ENCODE measurements at regions not wholly inside any gene's neighbourhood (a gene's known extent, or its start where the extent isn't known, plus 50 kb on each side); places are given as distances from the start of the nearest gene placed in this dataset.
A peak's percentile ranks its signal among the peaks of the same experiment; 100 is the strongest.

- Mint-ChIP-seq H3K27me3 (no peaks in the 10 kb centered on the region), H3K9me3 (peaks cover 0 to 2% (median 0%) of the 10 kb centered on the region in 8 donors), H3K4me1 (no peaks in the 10 kb centered on the region), H3K36me3 (no peaks in the 10 kb centered on the region), H3K4me3 (no peak overlapping the region), H3K27ac (no peak overlapping the region)
- no peaks in the 10 kb centered on the region for H3K9me3 ChIP-seq (ENCODE audit: control insufficient read depth in 1 of 2, low read length in 2 of 2)
- no peak overlapping the region for H3K4me3 ChIP-seq (ENCODE audit: low read length in 2 of 2)
- H3K4me1 ChIP-seq (ENCODE audit: insufficient read depth, low read length) = no peaks in the 10 kb centered on the region
- no peak overlapping the region for H3K27ac ChIP-seq (ENCODE audit: low read depth, low read length)
- no peaks in the 10 kb centered on the region for H3K36me3 ChIP-seq (ENCODE audit: insufficient read depth, low read length)
- no peaks in the 10 kb centered on the region for H3K27me3 ChIP-seq (ENCODE audit: insufficient read depth, low read length)
- CTCF ChIA-PET (ENCODE audit: partially characterized antibody) = no interaction called here
- intact Hi-C loops (cut with micrococcal nuclease) = no loop called here
- DNase-seq = no peak
- POLR2A ChIA-PET (ENCODE audit: partially characterized antibody) = no interaction called here
These were observed 352.5 kb upstream of the EPHA4 start for GRCh38 chr2:221924576-221924975.

- Mint-ChIP-seq H3K4me1 (no peaks in the 10 kb centered on the region), H3K36me3 (no peaks in the 10 kb centered on the region), H3K27ac (peak overlapping the region in 1 of 7 donors; percentile 1), H3K27me3 (peaks cover 0 to 2% of the 10 kb centered on the region in 2 donors), H3K9me3 (peaks cover 0 to 5% (median 0%) of the 10 kb centered on the region in 8 donors), H3K4me3 (no peak overlapping the region)
- no peak overlapping the region for H3K27ac ChIP-seq (ENCODE audit: low read depth, low read length)
- no peak for DNase-seq
- no peaks in the 10 kb centered on the region for H3K36me3 ChIP-seq (ENCODE audit: insufficient read depth, low read length)
- no peaks in the 10 kb centered on the region for H3K27me3 ChIP-seq (ENCODE audit: insufficient read depth, low read length)
- intact Hi-C loops (cut with micrococcal nuclease) = no loop called here
- H3K4me1 ChIP-seq (ENCODE audit: insufficient read depth, low read length) = no peaks in the 10 kb centered on the region
- H3K9me3 ChIP-seq (ENCODE audit: control insufficient read depth in 1 of 2, low read length in 2 of 2) = no peaks in the 10 kb centered on the region
- CTCF ChIA-PET (ENCODE audit: partially characterized antibody) = no interaction called here
- POLR2A ChIA-PET (ENCODE audit: partially characterized antibody) = no interaction called here
- H3K4me3 ChIP-seq (ENCODE audit: low read length in 2 of 2) = no peak overlapping the region
These were observed 343.8 kb upstream of the EPHA4 start for GRCh38 chr2:221915926-221916325.

GRCh38 chr2:221914334-221914880, 342.3 kb upstream of the EPHA4 start:
- Mint-ChIP-seq H3K4me3 (no peak overlapping the region), H3K4me1 (no peaks in the 10 kb centered on the region), H3K9me3 (peaks cover 0 to 7% (median 0%) of the 10 kb centered on the region in 8 donors), H3K36me3 (no peaks in the 10 kb centered on the region), H3K27ac (no peak overlapping the region), H3K27me3 (peaks cover 0 to 2% of the 10 kb centered on the region in 2 donors)
- Histone ChIP-seq H3K9me3 (ENCODE audit: control insufficient read depth in 1 of 2, low read length in 2 of 2) (no peaks in the 10 kb centered on the region), H3K36me3 (ENCODE audit: insufficient read depth, low read length) (no peaks in the 10 kb centered on the region), H3K4me1 (ENCODE audit: insufficient read depth, low read length) (no peaks in the 10 kb centered on the region), H3K27me3 (ENCODE audit: insufficient read depth, low read length) (no peaks in the 10 kb centered on the region), H3K27ac (ENCODE audit: low read depth, low read length) (no peak overlapping the region), H3K4me3 (ENCODE audit: low read length in 2 of 2) (no peak overlapping the region)
- no peak for DNase-seq
- ChIA-PET POLR2A (ENCODE audit: partially characterized antibody) (no interaction called here), CTCF (ENCODE audit: partially characterized antibody) (no interaction called here)
- intact Hi-C loops (cut with micrococcal nuclease) = no loop called here

- Histone ChIP-seq H3K27ac (ENCODE audit: low read depth, low read length) (no peak overlapping the region), H3K4me3 (ENCODE audit: low read length in 2 of 2) (no peak overlapping the region), H3K27me3 (ENCODE audit: insufficient read depth, low read length) (no peaks in the 10 kb centered on the region), H3K9me3 (ENCODE audit: control insufficient read depth in 1 of 2, low read length in 2 of 2) (no peaks in the 10 kb centered on the region), H3K4me1 (ENCODE audit: insufficient read depth, low read length) (no peaks in the 10 kb centered on the region), H3K36me3 (ENCODE audit: insufficient read depth, low read length) (no peaks in the 10 kb centered on the region)
- intact Hi-C loops (cut with micrococcal nuclease) = no loop called here
- no peaks in the 10 kb centered on the region for H3K27me3 Mint-ChIP-seq
- no peaks in the 10 kb centered on the region for H3K4me1 Mint-ChIP-seq
- H3K9me3 Mint-ChIP-seq = peaks cover 0 to 7% (median 1%) of the 10 kb centered on the region in 8 donors
- H3K36me3 Mint-ChIP-seq = no peaks in the 10 kb centered on the region
- no peak overlapping the region for H3K4me3 Mint-ChIP-seq
- no peak for DNase-seq
- ChIA-PET CTCF (ENCODE audit: partially characterized antibody) (no interaction called here), POLR2A (ENCODE audit: partially characterized antibody) (no interaction called here)
- H3K27ac Mint-ChIP-seq = no peak overlapping the region
These were observed 339.8 kb upstream of the EPHA4 start for GRCh38 chr2:221911890-221912289.

- intact Hi-C loops (cut with micrococcal nuclease) = no loop called here
- DNase-seq = no peak
These were observed 339.2 kb upstream of the EPHA4 start for GRCh38 chr2:221911321-221911720.

GRCh38 chr2:221908518-221908917, 336.4 kb upstream of the EPHA4 start:
- H3K27me3 ChIP-seq (ENCODE audit: insufficient read depth, low read length) = no peaks in the 10 kb centered on the region
- intact Hi-C loops (cut with micrococcal nuclease) = no loop called here
- H3K9me3 Mint-ChIP-seq = peaks cover 0 to 5% (median 0%) of the 10 kb centered on the region in 8 donors
- H3K9me3 ChIP-seq (ENCODE audit: control insufficient read depth in 1 of 2, low read length in 2 of 2) = no peaks in the 10 kb centered on the region
- H3K4me1 ChIP-seq (ENCODE audit: insufficient read depth, low read length) = no peaks in the 10 kb centered on the region
- no peak overlapping the region for H3K4me3 ChIP-seq (ENCODE audit: low read length in 2 of 2)
- POLR2A ChIA-PET (ENCODE audit: partially characterized antibody) = no interaction called here
- CTCF ChIA-PET (ENCODE audit: partially characterized antibody) = no interaction called here
- no peaks in the 10 kb centered on the region for H3K36me3 ChIP-seq (ENCODE audit: insufficient read depth, low read length)
- H3K27ac Mint-ChIP-seq = no peak overlapping the region
- DNase-seq = no peak
- no peaks in the 10 kb centered on the region for H3K27me3 Mint-ChIP-seq
- H3K4me1 Mint-ChIP-seq = no peaks in the 10 kb centered on the region
- H3K27ac ChIP-seq (ENCODE audit: low read depth, low read length) = no peak overlapping the region
- H3K36me3 Mint-ChIP-seq = no peaks in the 10 kb centered on the region
- H3K4me3 Mint-ChIP-seq = no peak overlapping the region

More at GRCh38 chr2:221911321-221911720, 339.2 kb upstream of the EPHA4 start:
- H3K4me1 ChIP-seq (ENCODE audit: insufficient read depth, low read length) = no peaks in the 10 kb centered on the region
- Mint-ChIP-seq H3K9me3 (peaks cover 0 to 7% (median 1%) of the 10 kb centered on the region in 8 donors), H3K4me3 (no peak overlapping the region), H3K27ac (no peak overlapping the region), H3K27me3 (no peaks in the 10 kb centered on the region), H3K36me3 (no peaks in the 10 kb centered on the region), H3K4me1 (no peaks in the 10 kb centered on the region)
- CTCF ChIA-PET (ENCODE audit: partially characterized antibody) = no interaction called here
- POLR2A ChIA-PET (ENCODE audit: partially characterized antibody) = no interaction called here
- no peaks in the 10 kb centered on the region for H3K9me3 ChIP-seq (ENCODE audit: control insufficient read depth in 1 of 2, low read length in 2 of 2)
- no peaks in the 10 kb centered on the region for H3K36me3 ChIP-seq (ENCODE audit: insufficient read depth, low read length)
- no peaks in the 10 kb centered on the region for H3K27me3 ChIP-seq (ENCODE audit: insufficient read depth, low read length)
- no peak overlapping the region for H3K4me3 ChIP-seq (ENCODE audit: low read length in 2 of 2)
- H3K27ac ChIP-seq (ENCODE audit: low read depth, low read length) = no peak overlapping the region

GRCh38 chr2:221897718-221898117, 325.6 kb upstream of the EPHA4 start:
- no peak overlapping the region for H3K4me3 Mint-ChIP-seq
- no peak overlapping the region for H3K4me3 ChIP-seq (ENCODE audit: low read length in 2 of 2)
- no peak overlapping the region for H3K27ac ChIP-seq (ENCODE audit: low read depth, low read length)
- no peak overlapping the region for H3K27ac Mint-ChIP-seq
- CTCF ChIA-PET (ENCODE audit: partially characterized antibody) = no interaction called here
- no peaks in the 10 kb centered on the region for H3K36me3 Mint-ChIP-seq
- H3K27me3 ChIP-seq (ENCODE audit: insufficient read depth, low read length) = no peaks in the 10 kb centered on the region
- intact Hi-C loops (cut with micrococcal nuclease) = no loop called here
- H3K4me1 ChIP-seq (ENCODE audit: insufficient read depth, low read length) = no peaks in the 10 kb centered on the region
- H3K4me1 Mint-ChIP-seq = no peaks in the 10 kb centered on the region
- no peaks in the 10 kb centered on the region for H3K9me3 ChIP-seq (ENCODE audit: control insufficient read depth in 1 of 2, low read length in 2 of 2)
- no peak for DNase-seq
- POLR2A ChIA-PET (ENCODE audit: partially characterized antibody) = no interaction called here
- peaks cover 0 to 2% of the 10 kb centered on the region in 2 donors for H3K27me3 Mint-ChIP-seq
- no peaks in the 10 kb centered on the region for H3K36me3 ChIP-seq (ENCODE audit: insufficient read depth, low read length)
- H3K9me3 Mint-ChIP-seq = peaks cover 0 to 6% (median 0%) of the 10 kb centered on the region in 8 donors

Data from CD4-positive, alpha-beta memory T cell (primary cell).